ENCODE measurements at regions not wholly inside any gene's neighbourhood (a gene's known extent, or its start where the extent isn't known, plus 50 kb on each side); places are given as distances from the start of the nearest gene placed in this dataset.

DNA sequence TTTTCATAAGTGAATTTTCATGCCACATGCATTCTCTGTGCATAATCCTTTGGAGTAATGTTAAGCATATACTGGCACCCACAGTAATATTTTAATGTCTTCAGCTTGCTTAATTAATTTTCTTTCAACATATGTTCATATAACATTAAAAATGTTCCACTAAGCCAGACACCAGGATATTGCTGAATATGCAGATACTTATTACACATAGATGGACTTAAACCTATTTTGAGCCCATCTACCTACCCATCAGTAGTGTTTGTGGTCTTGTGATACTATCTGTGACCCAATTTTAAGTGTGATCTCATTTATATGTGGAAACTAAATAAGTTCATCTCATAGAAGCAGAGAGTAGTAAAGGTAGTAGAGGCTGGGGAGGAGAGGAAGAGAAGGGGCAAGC lies 379.5 kb upstream of the JAG1 start:
- no peaks in the 10 kb centered on the region for H3K36me3 Mint-ChIP-seq (ENCODE audit: low read depth)
- H3K27me3 Mint-ChIP-seq = no peaks in the 10 kb centered on the region
- no peaks in the 10 kb centered on the region for H3K9me3 Mint-ChIP-seq
- H3K27ac ChIP-seq (ENCODE audit: low read depth in 1 of 2, low read length in 2 of 2) = no peak overlapping the region
- H3K4me1 Mint-ChIP-seq (ENCODE audit: low read depth) = no peaks in the 10 kb centered on the region
- H3K4me3 ChIP-seq (ENCODE audit: low read length) = no peak overlapping the region
- intact Hi-C loops (cut with DNase I, micrococcal nuclease) = no loop called here
- ATAC-seq (ENCODE audit: poor library complexity) = no peak
- ChIA-PET CTCF (no interaction called here), POLR2A (no interaction called here)
- H3K36me3 ChIP-seq (ENCODE audit: insufficient read depth, low read length) = no peaks in the 10 kb centered on the region
- no peaks in the 10 kb centered on the region for H3K9me3 ChIP-seq (ENCODE audit: control insufficient read depth in 1 of 2, insufficient read depth in 1 of 2, low read length in 2 of 2)
- H3K4me1 ChIP-seq (ENCODE audit: insufficient read depth, low read length) = no peaks in the 10 kb centered on the region
- no peak for DNase-seq
- no peak overlapping the region for H3K27ac Mint-ChIP-seq
- TF ChIP-seq, protein P1, sequence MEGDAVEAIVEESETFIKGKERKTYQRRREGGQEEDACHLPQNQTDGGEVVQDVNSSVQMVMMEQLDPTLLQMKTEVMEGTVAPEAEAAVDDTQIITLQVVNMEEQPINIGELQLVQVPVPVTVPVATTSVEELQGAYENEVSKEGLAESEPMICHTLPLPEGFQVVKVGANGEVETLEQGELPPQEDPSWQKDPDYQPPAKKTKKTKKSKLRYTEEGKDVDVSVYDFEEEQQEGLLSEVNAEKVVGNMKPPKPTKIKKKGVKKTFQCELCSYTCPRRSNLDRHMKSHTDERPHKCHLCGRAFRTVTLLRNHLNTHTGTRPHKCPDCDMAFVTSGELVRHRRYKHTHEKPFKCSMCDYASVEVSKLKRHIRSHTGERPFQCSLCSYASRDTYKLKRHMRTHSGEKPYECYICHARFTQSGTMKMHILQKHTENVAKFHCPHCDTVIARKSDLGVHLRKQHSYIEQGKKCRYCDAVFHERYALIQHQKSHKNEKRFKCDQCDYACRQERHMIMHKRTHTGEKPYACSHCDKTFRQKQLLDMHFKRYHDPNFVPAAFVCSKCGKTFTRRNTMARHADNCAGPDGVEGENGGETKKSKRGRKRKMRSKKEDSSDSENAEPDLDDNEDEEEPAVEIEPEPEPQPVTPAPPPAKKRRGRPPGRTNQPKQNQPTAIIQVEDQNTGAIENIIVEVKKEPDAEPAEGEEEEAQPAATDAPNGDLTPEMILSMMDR (IDR thresholded peaks at IDR 0.05) = no peak
- H3K4me3 Mint-ChIP-seq = no peak overlapping the region
- H3K27me3 ChIP-seq (ENCODE audit: control insufficient read depth in 1 of 2, insufficient read depth in 2 of 2, low read length in 2 of 2) = no peaks in the 10 kb centered on the region

DNA sequence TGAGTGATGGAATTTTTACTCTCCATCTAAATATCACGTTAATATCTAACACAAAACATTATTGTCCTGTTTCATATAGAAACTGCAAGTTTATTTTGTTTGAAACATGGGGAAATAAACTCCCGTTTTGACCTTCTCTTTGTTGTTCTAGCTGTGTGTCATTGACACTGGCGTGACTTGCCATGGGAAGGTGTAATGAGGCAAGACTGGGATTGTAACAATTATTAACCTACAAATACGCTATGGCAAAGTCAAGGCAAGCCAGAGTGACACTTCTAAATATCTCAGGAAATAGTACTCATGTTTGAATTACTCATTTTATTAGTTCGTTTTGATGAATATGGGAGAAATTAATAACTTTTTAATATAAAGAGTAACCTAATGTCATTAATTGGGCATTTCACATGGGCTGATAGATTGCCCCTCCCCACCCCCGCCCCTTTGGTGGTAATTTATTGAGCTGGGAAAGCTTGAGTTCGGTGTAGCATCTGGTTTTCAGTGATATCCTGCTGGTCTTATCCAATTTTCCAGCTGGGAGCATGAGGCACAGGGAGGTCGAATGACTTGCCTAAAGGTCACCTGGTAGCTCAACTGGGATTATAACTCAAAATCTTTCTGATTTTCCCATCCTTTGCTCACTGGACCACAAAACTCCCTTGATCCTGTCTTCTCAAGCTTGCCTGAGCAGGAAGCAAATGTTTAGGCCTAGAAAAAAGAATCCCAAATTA lies 380.6 kb upstream of the JAG1 start:
- CTCF ChIA-PET = no interaction called here
- no peak overlapping the region for H3K27ac Mint-ChIP-seq
- H3K9me3 Mint-ChIP-seq = no peaks in the 10 kb centered on the region
- intact Hi-C loops (cut with DNase I, micrococcal nuclease) = no loop called here
- H3K4me3 ChIP-seq (ENCODE audit: low read length) = no peak overlapping the region
- no peak for DNase-seq
- no peak overlapping the region for H3K4me3 Mint-ChIP-seq
- TF ChIP-seq, protein P1 (IDR thresholded peaks at IDR 0.05) = no peak
- no peaks in the 10 kb centered on the region for H3K27me3 ChIP-seq (ENCODE audit: control insufficient read depth in 1 of 2, insufficient read depth in 2 of 2, low read length in 2 of 2)
- POLR2A ChIA-PET = no interaction called here
- no peaks in the 10 kb centered on the region for H3K4me1 Mint-ChIP-seq (ENCODE audit: low read depth)
- H3K9me3 ChIP-seq (ENCODE audit: control insufficient read depth in 1 of 2, insufficient read depth in 1 of 2, low read length in 2 of 2) = no peaks in the 10 kb centered on the region
- H3K36me3 ChIP-seq (ENCODE audit: insufficient read depth, low read length) = no peaks in the 10 kb centered on the region
- no peak for ATAC-seq (ENCODE audit: poor library complexity)
- no peaks in the 10 kb centered on the region for H3K4me1 ChIP-seq (ENCODE audit: insufficient read depth, low read length)
- no peaks in the 10 kb centered on the region for H3K27me3 Mint-ChIP-seq
- H3K27ac ChIP-seq (ENCODE audit: low read depth in 1 of 2, low read length in 2 of 2) = no peak overlapping the region
- H3K36me3 Mint-ChIP-seq (ENCODE audit: low read depth) = no peaks in the 10 kb centered on the region

DNA sequence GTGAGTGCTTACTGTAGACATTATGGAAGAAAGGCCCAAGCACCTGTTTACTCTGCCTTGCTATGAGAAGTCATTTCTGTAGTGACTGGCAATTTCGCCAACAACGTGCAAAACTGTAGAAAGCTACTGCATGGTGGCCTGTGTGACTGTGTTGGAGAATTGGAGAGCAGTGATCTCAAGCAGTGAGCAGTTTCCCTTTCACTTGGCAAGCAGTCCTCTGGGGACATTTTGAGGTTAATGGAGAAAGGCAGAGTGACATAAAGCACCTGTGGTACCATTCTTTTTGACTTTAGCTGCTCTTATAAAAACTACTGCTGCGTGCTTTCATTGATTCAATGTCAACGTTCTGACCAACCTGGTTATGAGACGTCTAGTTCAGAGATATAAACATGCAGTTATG lies 382.6 kb upstream of the JAG1 start:
- Mint-ChIP-seq H3K27me3 (no peaks in the 10 kb centered on the region), H3K27ac (no peak overlapping the region), H3K9me3 (no peaks in the 10 kb centered on the region), H3K4me1 (ENCODE audit: low read depth) (no peaks in the 10 kb centered on the region), H3K36me3 (ENCODE audit: low read depth) (no peaks in the 10 kb centered on the region), H3K4me3 (no peak overlapping the region)
- H3K4me1 ChIP-seq (ENCODE audit: insufficient read depth, low read length) = no peaks in the 10 kb centered on the region
- intact Hi-C loops (cut with DNase I, micrococcal nuclease) = no loop called here
- H3K27ac ChIP-seq (ENCODE audit: low read depth in 1 of 2, low read length in 2 of 2) = no peak overlapping the region
- ChIA-PET CTCF (no interaction called here), POLR2A (no interaction called here)
- H3K4me3 ChIP-seq (ENCODE audit: low read length) = no peak overlapping the region
- H3K9me3 ChIP-seq (ENCODE audit: control insufficient read depth in 1 of 2, insufficient read depth in 1 of 2, low read length in 2 of 2) = no peaks in the 10 kb centered on the region
- H3K36me3 ChIP-seq (ENCODE audit: insufficient read depth, low read length) = no peaks in the 10 kb centered on the region
- DNase-seq (no peak), ATAC-seq (ENCODE audit: poor library complexity) (no peak)
- TF ChIP-seq, protein P1 (IDR thresholded peaks at IDR 0.05) = no peak
- H3K27me3 ChIP-seq (ENCODE audit: control insufficient read depth in 1 of 2, insufficient read depth in 2 of 2, low read length in 2 of 2) = no peaks in the 10 kb centered on the region

All from CD4-positive, alpha-beta T cell (primary cell).